Psoas muscle (tissue), 7 donors: ENCODE measurements at regions not wholly inside any gene's neighbourhood (a gene's known extent, or its start where the extent isn't known, plus 50 kb on each side); places are given as distances from the start of the nearest gene placed in this dataset.

Experiments
- ATAC-seq, 4 donors: fragments of 200-7000 bp; cut with Tn5 transposase; one replicate each; pipeline ENCODE4 v1.9.1; 2020; ENCODE audit warnings: moderate library complexity in 3 of 4, mild to moderate bottlenecking in 2 of 4
- DNase-seq, 2 donors: peaks; one replicate each; pipeline ENCODE4 v3.0.0-alpha.2; 2020
- H3K27ac ChIP-seq: fragments of 200-600 bp; one replicate; pipeline ENCODE4 v1.8.0; 2022
- H3K27me3 ChIP-seq, 3 donors: fragments of 200-600 bp in 1 of 3; one replicate each; pipeline versions ENCODE4 v1.6.1 to v1.8.0; 2013 to 2022; ENCODE audit warnings: low read length in 2 of 3, mild to moderate bottlenecking in 2 of 3, moderate library complexity in 1 of 3; ENCODE audit not compliant: insufficient read depth in 3 of 3
- H3K36me3 ChIP-seq, 2 donors: fragments of 200-600 bp in 1 of 2; one replicate each; pipeline versions ENCODE4 v1.6.1 to v1.8.0; 2013 to 2022; ENCODE audit warnings: low read depth in 1 of 2, mild to moderate bottlenecking in 1 of 2, moderate library complexity in 1 of 2; ENCODE audit not compliant: insufficient read depth in 1 of 2
- H3K4me1 ChIP-seq: fragments of 200-600 bp; one replicate; pipeline ENCODE4 v1.8.0; 2022
- H3K4me3 ChIP-seq: fragments of 200-600 bp; one replicate; pipeline ENCODE4 v1.8.0; 2022; ENCODE audit warnings: mild to moderate bottlenecking
- H3K9me3 ChIP-seq: fragments of 200-600 bp; one replicate; pipeline ENCODE4 v1.8.0; 2022
- CTCF ChIP-seq: fragments of 200-600 bp; IDR thresholded peaks from one replicate; pipeline ENCODE4 v1.8.0; 2022; ENCODE audit warnings: antibody characterized with exemption
- WGBS, 3 donors: extraction: QIAGEN DNeasy Blood & Tissue Kit; methylation state at CpG; one replicate each; pipeline versions ENCODE4 v1.1.6 to v1.1.7; 2013; 5-methylcytosine and 5-hydroxymethylcytosine counted together
- intact Hi-C, 2 donors: fragments of 100-400 bp; cut with DNase I; formaldehyde crosslinking; loops; one replicate each; pipeline versions ENCODE4 v1.11.0 to v1.14.2; 2022
- donor health status: healthy with polysubstance abuse.
- donor health status: DM: no; HTN: no; CAD: no; lungs with moderate emphysema.
- donor health status: Bipolar disorder and iron deficiency.
- donor health status: healthy.
- donor health status: DM: yes; HTN: yes; CAD: no.
- donor health status: DM: no; HTN: no; CAD: no.
- donor health status: DM: yes; HTN: yes; CAD: no.

- H3K27me3 ChIP-seq = no peaks in the 10 kb centered on the region
- DNase-seq (no peak), ATAC-seq (no peak)
- no peak overlapping the region for H3K27ac ChIP-seq
- TF ChIP-seq CTCF = no peak
- H3K4me1 ChIP-seq = no peaks in the 10 kb centered on the region
- WGBS, 3 donors = 82 to 87% (median 85%) methylated on average over 3 of the region's 3 CpGs
- intact Hi-C loops = loop anchor here in 1 of 2 donors (5.0 kb wide), 1 partner anchor 1142 kb away; no protein-coding TSS in a partner anchor
- H3K4me3 ChIP-seq = no peak overlapping the region
- no peaks in the 10 kb centered on the region for H3K36me3 ChIP-seq
- H3K9me3 ChIP-seq = no peaks in the 10 kb centered on the region
Observed at GRCh38 chr13:89750371-89750770, 1597.1 kb upstream of the MIR17HG start.

- DNase-seq (no peak), ATAC-seq (no peak)
- no peaks in the 10 kb centered on the region for H3K27me3 ChIP-seq
- H3K9me3 ChIP-seq = peaks cover 7% of the 10 kb centered on the region
- 67 to 76% (median 69%) methylated on average over 4 of the region's 4 CpGs for WGBS, 3 donors
- H3K4me3 ChIP-seq = no peak overlapping the region
- H3K4me1 ChIP-seq = no peaks in the 10 kb centered on the region
- no peaks in the 10 kb centered on the region for H3K36me3 ChIP-seq
- TF ChIP-seq CTCF = no peak
- H3K27ac ChIP-seq = no peak overlapping the region
- intact Hi-C loops = loop anchor here in 1 of 2 donors (5.0 kb wide), 1 partner anchor 1141 kb away; no protein-coding TSS in a partner anchor
Observed at GRCh38 chr13:89751432-89751930, 1596.0 kb upstream of the MIR17HG start.

GRCh38 chr13:89752394-89752793, 1595.1 kb upstream of the MIR17HG start:
- TF ChIP-seq CTCF = no peak
- Histone ChIP-seq H3K36me3 (no peaks in the 10 kb centered on the region), H3K4me1 (no peaks in the 10 kb centered on the region), H3K27ac (no peak overlapping the region), H3K9me3 (peaks cover 10% of the 10 kb centered on the region), H3K27me3 (no peaks in the 10 kb centered on the region), H3K4me3 (no peak overlapping the region)
- ATAC-seq (no peak), DNase-seq (no peak)
- WGBS, 3 donors = 62 to 79% (median 66%) methylated on average over 1 of the region's 1 CpG
- intact Hi-C loops = loop anchor here in 1 of 2 donors (5.0 kb wide), 1 partner anchor 1140 kb away; no protein-coding TSS in a partner anchor

DNA sequence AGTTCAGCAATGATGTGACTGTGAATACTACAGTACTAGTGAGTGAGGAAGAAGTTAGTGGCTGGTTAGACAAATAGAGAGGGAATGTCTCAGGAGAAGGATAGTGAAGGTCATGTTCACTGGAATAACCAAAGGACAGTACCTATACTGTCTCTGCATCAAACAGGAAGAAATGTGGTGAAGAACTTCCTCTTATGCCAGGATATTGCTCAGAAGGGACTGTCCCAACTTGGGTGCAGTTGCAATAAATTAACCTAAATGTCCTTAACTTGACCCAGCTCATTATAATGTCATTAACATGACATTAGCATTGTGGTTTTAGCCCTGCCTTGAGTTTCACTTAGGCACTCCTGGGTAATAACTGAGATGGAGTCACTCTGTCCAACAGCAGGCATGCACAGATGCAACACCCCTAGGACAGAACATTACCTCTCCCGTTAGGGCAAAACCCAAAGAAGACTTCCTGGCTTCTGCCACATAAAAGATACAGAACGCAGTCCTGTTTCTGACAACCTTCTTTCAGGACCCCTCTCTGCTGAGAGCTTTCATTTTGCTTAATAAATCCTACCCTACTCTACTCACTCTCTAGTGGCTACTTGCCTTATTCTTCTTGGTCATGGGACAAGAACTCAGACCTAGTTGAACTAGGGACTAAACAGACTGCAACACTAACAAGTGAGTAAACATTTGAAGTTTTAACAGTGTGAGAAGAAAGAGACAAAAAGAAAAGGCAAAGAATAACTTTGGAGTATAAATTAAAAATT, 1591.6 kb upstream of the MIR17HG start:
- Histone ChIP-seq H3K9me3 (peaks cover 10% of the 10 kb centered on the region), H3K27me3 (no peaks in the 10 kb centered on the region), H3K36me3 (no peaks in the 10 kb centered on the region), H3K4me1 (no peaks in the 10 kb centered on the region), H3K27ac (no peak overlapping the region), H3K4me3 (no peak overlapping the region)
- intact Hi-C loops = no loop called here
- WGBS, 3 donors = 89 to 98% (median 90%) methylated on average over 2 of the region's 2 CpGs
- ATAC-seq = no peak
- no peak for TF ChIP-seq CTCF
- no peak for DNase-seq
